Astrocyte (in vitro differentiated cells and primary cell): ENCODE measurements at regions not wholly inside any gene's neighbourhood (a gene's known extent, or its start where the extent isn't known, plus 50 kb on each side); places are given as distances from the start of the nearest gene placed in this dataset.

ENCODE experiments used
- DNase-seq: peaks from one replicate; pipeline ENCODE4 v3.0.0-alpha.2; 2010; ENCODE audit warnings: low read depth
- FAIRE-seq: peaks from 2 replicates; lab custom pipeline; 2011; peaks lifted over from hg19 to GRCh38; lab: Jason Lieb, UNC
- H2AFZ ChIP-seq: 2 replicates; pipeline ENCODE4 v1.6.0; 2012; ENCODE audit warnings: low read depth, low read length, inconsistent platforms
- H3K27ac ChIP-seq: 2 replicates; pipeline ENCODE4 v1.5.1; 2011; ENCODE audit warnings: low read depth, low read length, inconsistent platforms
- H3K27me3 ChIP-seq: 2 replicates; pipeline ENCODE4 v1.6.0; 2011; ENCODE audit warnings: low read length, inconsistent platforms; ENCODE audit not compliant: insufficient read depth
- H3K36me3 ChIP-seq: 2 replicates; pipeline ENCODE4 v1.5.1; 2011; ENCODE audit warnings: low read length, inconsistent platforms; ENCODE audit not compliant: insufficient read depth
- H3K4me1 ChIP-seq: 2 replicates; pipeline ENCODE4 v1.5.1; 2011; ENCODE audit warnings: low read length, inconsistent platforms; ENCODE audit not compliant: insufficient read depth
- H3K4me2 ChIP-seq: 2 replicates; pipeline ENCODE4 v1.6.0; 2012; ENCODE audit warnings: low read length, inconsistent platforms
- H3K4me3 ChIP-seq: 2 replicates; pipeline ENCODE4 v1.5.1; 2011; ENCODE audit warnings: low read depth, mild to moderate bottlenecking, low read length, inconsistent platforms; ENCODE audit not compliant: insufficient read depth
- H3K79me2 ChIP-seq: 2 replicates; pipeline ENCODE4 v1.6.0; 2012; ENCODE audit warnings: mild to moderate bottlenecking, low read length, inconsistent platforms; ENCODE audit not compliant: insufficient read depth
- H3K9ac ChIP-seq: 2 replicates; pipeline ENCODE4 v1.6.0; 2012; ENCODE audit warnings: mild to moderate bottlenecking, low read length, inconsistent platforms
- H3K9me3 ChIP-seq: 2 replicates; pipeline ENCODE4 v1.5.1; 2012; ENCODE audit warnings: low read depth, mild to moderate bottlenecking, low read length, inconsistent platforms; ENCODE audit not compliant: insufficient read depth
- H4K20me1 ChIP-seq: 2 replicates; pipeline ENCODE4 v1.6.0; 2012; ENCODE audit warnings: low read length, inconsistent platforms; ENCODE audit not compliant: insufficient read depth
- H3K27ac Mint-ChIP-seq: one replicate; pipeline ENCODE4 v1.8.0; 2021; ENCODE audit warnings: mild to moderate bottlenecking, mixed read lengths; ENCODE audit not compliant: unreplicated experiment
- H3K27me3 Mint-ChIP-seq: one replicate; pipeline ENCODE4 v1.8.0; 2021; ENCODE audit warnings: low read depth, mixed read lengths; ENCODE audit not compliant: unreplicated experiment
- H3K36me3 Mint-ChIP-seq: one replicate; pipeline ENCODE4 v1.8.0; 2021; ENCODE audit warnings: low read depth, mixed read lengths; ENCODE audit not compliant: unreplicated experiment
- H3K4me1 Mint-ChIP-seq: one replicate; pipeline ENCODE4 v1.8.0; 2021; ENCODE audit warnings: low read depth, mixed read lengths; ENCODE audit not compliant: unreplicated experiment
- H3K4me3 Mint-ChIP-seq: one replicate; pipeline ENCODE4 v1.8.0; 2021; ENCODE audit warnings: mild to moderate bottlenecking, moderate library complexity, mixed read lengths; ENCODE audit not compliant: unreplicated experiment
- H3K9me3 Mint-ChIP-seq: one replicate; pipeline ENCODE4 v1.8.0; 2021; ENCODE audit warnings: mild to moderate bottlenecking, mixed read lengths; ENCODE audit not compliant: unreplicated experiment
- CTCF ChIP-seq: IDR thresholded peaks from 2 replicates; pipeline ENCODE4 v1.5.1; 2011; ENCODE audit warnings: low read depth, mild to moderate bottlenecking, inconsistent platforms, low read length, moderate library complexity; ENCODE audit not compliant: insufficient read depth
- EZH2 ChIP-seq: IDR thresholded peaks from 2 replicates; pipeline ENCODE4 v1.6.1; 2012; ENCODE audit warnings: mild to moderate bottlenecking, low read length, inconsistent platforms; ENCODE audit not compliant: insufficient read depth

DNA sequence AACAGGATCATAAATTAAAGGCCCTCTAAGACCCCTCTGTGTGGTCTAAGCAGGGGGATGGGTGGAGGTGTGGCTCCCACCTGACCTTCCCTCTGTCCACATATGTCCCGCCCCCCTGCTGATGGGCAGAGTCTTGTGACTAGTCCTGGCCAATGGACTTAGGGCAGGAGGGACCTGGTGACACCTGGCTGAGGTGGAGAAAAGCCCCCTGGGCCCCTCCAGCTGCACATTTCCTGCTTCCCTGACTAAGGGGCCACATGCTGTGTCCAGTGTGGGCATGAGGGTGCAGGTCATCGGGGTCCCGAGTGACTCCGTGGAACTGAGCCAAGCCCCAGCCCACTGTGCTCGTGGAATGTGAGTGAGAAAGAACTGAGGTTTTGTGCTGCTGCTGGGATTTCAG is 254.7 kb downstream of the ADGRD1 start:
- H3K27me3 ChIP-seq, result no peaks in the 10 kb centered on the region
- no peak for FAIRE-seq
- no peaks in the 10 kb centered on the region for H3K79me2 ChIP-seq
- H3K27ac ChIP-seq, result no peak overlapping the region
- H4K20me1 ChIP-seq, result no peaks in the 10 kb centered on the region
- peaks cover 3% of the 10 kb centered on the region for H3K4me1 Mint-ChIP-seq
- H3K36me3 Mint-ChIP-seq, result peaks cover 1% of the 10 kb centered on the region
- H3K4me1 ChIP-seq, result no peaks in the 10 kb centered on the region
- no peak overlapping the region for H2AFZ ChIP-seq
- H3K27ac Mint-ChIP-seq, result no peak overlapping the region
- H3K9ac ChIP-seq, result no peak overlapping the region
- H3K9me3 Mint-ChIP-seq, result peaks cover 12% of the 10 kb centered on the region
- peaks cover 11% of the 10 kb centered on the region for H3K27me3 Mint-ChIP-seq
- H3K9me3 ChIP-seq, result peaks cover 4% of the 10 kb centered on the region
- TF ChIP-seq CTCF (no peak), EZH2 (no peak)
- no peak overlapping the region for H3K4me3 Mint-ChIP-seq
- H3K4me2 ChIP-seq, result no peak overlapping the region
- no peaks in the 10 kb centered on the region for H3K36me3 ChIP-seq
- no peak overlapping the region for H3K4me3 ChIP-seq
- DNase-seq, result no peak

DNA sequence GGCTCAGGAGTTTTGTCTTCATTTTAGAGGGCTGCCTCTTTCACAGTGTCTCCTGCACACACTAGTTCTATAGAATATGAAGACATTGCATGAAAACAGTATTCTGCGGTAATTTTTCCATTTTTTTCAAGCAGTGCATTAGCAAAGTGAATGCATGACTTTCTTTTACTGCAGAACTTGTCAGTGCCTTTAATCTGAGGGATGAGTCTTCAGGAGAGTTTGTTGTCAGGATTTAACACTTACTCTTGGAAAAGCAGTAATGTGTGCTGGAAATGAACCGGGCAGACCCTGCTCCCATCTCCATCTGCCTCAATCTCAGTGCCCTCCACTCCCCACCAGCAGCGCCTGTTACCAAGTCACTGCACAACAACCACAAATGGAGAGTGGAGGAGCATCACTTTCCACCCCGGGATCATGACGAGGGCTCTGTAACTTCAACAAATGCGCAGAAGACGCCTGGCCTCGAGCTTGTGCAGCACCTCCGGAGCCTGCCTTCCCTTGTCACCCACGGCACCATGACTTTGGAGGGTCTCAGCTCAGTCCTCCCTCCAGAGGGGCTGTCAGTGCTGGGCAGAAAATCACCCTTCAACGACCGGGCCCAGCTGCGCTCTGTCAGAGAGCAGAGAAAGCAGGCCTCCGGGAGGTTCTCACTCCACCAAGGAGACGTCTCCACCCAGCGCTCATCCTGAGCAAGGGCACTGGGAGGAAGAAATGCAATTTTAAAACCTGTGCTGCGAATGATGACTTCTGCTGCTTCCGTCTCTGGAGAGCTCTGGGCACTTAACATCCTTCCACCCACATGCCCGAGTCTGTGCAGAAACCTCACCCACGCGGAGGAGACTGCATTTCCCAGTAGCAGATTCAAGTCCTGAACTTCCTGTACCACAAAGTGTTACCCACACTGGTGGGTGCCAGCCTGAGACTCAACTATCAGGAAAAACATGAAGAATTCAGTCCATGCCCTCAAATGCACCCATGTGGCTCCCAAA is 255.7 kb downstream of the ADGRD1 start:
- Mint-ChIP-seq H3K4me3 (no peak overlapping the region), H3K27ac (peak overlapping the region; percentile 14), H3K4me1 (peaks cover 3% of the 10 kb centered on the region), H3K36me3 (peaks cover 1% of the 10 kb centered on the region), H3K9me3 (peaks cover 12% of the 10 kb centered on the region), H3K27me3 (peaks cover 11% of the 10 kb centered on the region)
- FAIRE-seq (no peak), DNase-seq (no peak)
- Histone ChIP-seq H3K36me3 (no peaks in the 10 kb centered on the region), H3K9ac (no peak overlapping the region), H3K27me3 (no peaks in the 10 kb centered on the region), H3K9me3 (peaks cover 4% of the 10 kb centered on the region), H3K79me2 (no peaks in the 10 kb centered on the region), H3K4me1 (no peaks in the 10 kb centered on the region), H3K4me3 (no peak overlapping the region), H3K27ac (no peak overlapping the region), H4K20me1 (no peaks in the 10 kb centered on the region), H2AFZ (no peak overlapping the region), H3K4me2 (no peak overlapping the region)
- TF ChIP-seq CTCF, result no peak
- no peak for TF ChIP-seq EZH2
